PC-9 (cell line): ENCODE measurements at regions not wholly inside any gene's neighbourhood (a gene's known extent, or its start where the extent isn't known, plus 50 kb on each side); places are given as distances from the start of the nearest gene placed in this dataset.

ENCODE experiments used
- BruUV-seq: library from RNA; stranded (reverse); fragments of 400-500 nt; replicated peaks from 2 replicates; lab custom pipeline; 2021; lab: Mats Ljungman, UMichigan
- CTCF ChIA-PET: fragments of 300-600 bp; sonication (Branson Sonifier 250); formaldehyde crosslinking; loops from one replicate; lab custom pipeline; 2022; ENCODE audit warnings: antibody characterized with exemption; lab: Charles Lee
- POLR2A ChIA-PET: fragments of 300-600 bp; sonication (Branson Sonifier 250); formaldehyde crosslinking; loops from one replicate; lab custom pipeline; 2022; ENCODE audit warnings: antibody characterized with exemption; ENCODE audit not compliant: unreplicated experiment; lab: Charles Lee
- DNase-seq, 2 experiments: peaks; one replicate each; pipeline versions ENCODE4 v3.0.0 to v3.0.0-alpha.2; 2015 to 2022; ENCODE audit warnings: mixed read lengths in 1 of 2
- H2AFZ ChIP-seq: fragments of 200-600 bp; sonication (generic); 2 replicates; pipeline ENCODE4 v1.8.1; 2017; ENCODE audit warnings: antibody characterized with exemption
- H3F3A ChIP-seq: fragments of 200-600 bp; sonication (generic); 2 replicates; pipeline ENCODE4 v1.8.1; 2017; ENCODE audit warnings: antibody characterized with exemption, mild to moderate bottlenecking, low read depth; ENCODE audit not compliant: insufficient read depth
- H3K27ac ChIP-seq: fragments of 200-600 bp; sonication (generic); 2 replicates; pipeline ENCODE4 v1.6.1; 2016; ENCODE audit warnings: mixed run types
- H3K27me3 ChIP-seq: fragments of 200-600 bp; sonication (generic); 2 replicates; pipeline ENCODE4 v1.6.1; 2016; ENCODE audit warnings: low read depth, mixed run types; ENCODE audit not compliant: insufficient read depth
- H3K36me3 ChIP-seq: fragments of 200-600 bp; sonication (generic); 2 replicates; pipeline ENCODE4 v1.6.1; 2016; ENCODE audit warnings: low read depth, mixed run types
- H3K4me1 ChIP-seq: fragments of 200-600 bp; sonication (generic); replicated peaks from 2 replicates; pipeline ENCODE4 v1.6.1; 2016; ENCODE audit warnings: mixed run types; ENCODE audit not compliant: insufficient read depth
- H3K4me2 ChIP-seq: fragments of 200-600 bp; sonication (generic); 2 replicates; pipeline ENCODE4 v1.6.1; 2017; ENCODE audit warnings: mixed run types
- H3K4me3 ChIP-seq: fragments of 200-600 bp; sonication (generic); 2 replicates; pipeline ENCODE4 v1.6.1; 2016; ENCODE audit warnings: mixed run types
- H3K79me2 ChIP-seq: fragments of 200-600 bp; sonication (generic); 2 replicates; pipeline ENCODE4 v1.6.1; 2017; ENCODE audit warnings: low read depth, mixed run types
- H3K9me2 ChIP-seq: fragments of 200-600 bp; sonication (generic); 2 replicates; pipeline ENCODE4 v1.8.1; 2017; ENCODE audit warnings: mild to moderate bottlenecking; ENCODE audit not compliant: insufficient read depth
- H3K9me3 ChIP-seq: fragments of 200-600 bp; sonication (generic); 2 replicates; pipeline ENCODE4 v1.8.1; 2016; ENCODE audit warnings: low read depth; ENCODE audit not compliant: insufficient read depth
- H4K20me1 ChIP-seq: fragments of 200-600 bp; sonication (generic); 2 replicates; pipeline ENCODE4 v1.8.1; 2017; ENCODE audit not compliant: insufficient read depth
- EZH2 ChIP-seq: fragments of 200-600 bp; sonication (generic); IDR thresholded peaks from 2 replicates; pipeline ENCODE4 v1.8.0; 2017; ENCODE audit warnings: antibody characterized with exemption, low read depth
- intact Hi-C: fragments of 100-400 bp; cut with micrococcal nuclease; formaldehyde crosslinking; loops from one replicate; pipeline ENCODE4 v1.10.0; 2022; ENCODE audit not compliant: unreplicated experiment
- TF ChIP-seq, protein P1 (sequence below): fragments of 200-600 bp; sonication (generic); conservative IDR thresholded peaks from 2 replicates; pipeline ENCODE4 v1.6.1; 2017; ENCODE audit warnings: mixed run types, antibody characterized with exemption, mild to moderate bottlenecking, moderate library complexity

DNA sequence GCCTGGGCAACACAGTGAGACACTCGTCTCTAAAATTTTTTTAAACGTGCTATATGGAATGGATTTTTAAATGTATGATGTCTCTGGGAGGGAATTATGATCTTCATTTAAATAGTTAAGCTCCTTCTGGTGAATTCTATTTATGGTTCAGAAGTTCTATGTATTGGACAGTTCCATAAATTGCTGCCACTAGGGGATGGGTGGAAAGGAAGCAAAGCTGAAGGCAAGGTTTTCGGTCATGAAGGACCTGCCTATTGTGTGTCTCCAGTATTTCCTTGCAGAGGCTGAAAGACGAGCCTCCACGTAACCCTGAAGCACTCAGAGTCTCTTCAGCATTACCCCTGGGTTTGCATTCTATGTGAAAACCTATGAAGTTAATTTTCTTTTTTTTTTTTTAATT is 451.5 kb upstream of the FAT1 start:
- no peaks in the 10 kb centered on the region for H3K27me3 ChIP-seq
- no peaks in the 10 kb centered on the region for H4K20me1 ChIP-seq
- H3K4me3 ChIP-seq = no peak overlapping the region
- H2AFZ ChIP-seq = no peak overlapping the region
- intact Hi-C loops = no loop called here
- ChIA-PET POLR2A (no interaction called here), CTCF (no interaction called here)
- no peaks in the 10 kb centered on the region for H3K4me1 ChIP-seq
- H3K9me2 ChIP-seq = no peaks in the 10 kb centered on the region
- no TSS peak for BruUV-seq
- H3K9me3 ChIP-seq = no peaks in the 10 kb centered on the region
- no peak for TF ChIP-seq EZH2
- TF ChIP-seq, protein P1, sequence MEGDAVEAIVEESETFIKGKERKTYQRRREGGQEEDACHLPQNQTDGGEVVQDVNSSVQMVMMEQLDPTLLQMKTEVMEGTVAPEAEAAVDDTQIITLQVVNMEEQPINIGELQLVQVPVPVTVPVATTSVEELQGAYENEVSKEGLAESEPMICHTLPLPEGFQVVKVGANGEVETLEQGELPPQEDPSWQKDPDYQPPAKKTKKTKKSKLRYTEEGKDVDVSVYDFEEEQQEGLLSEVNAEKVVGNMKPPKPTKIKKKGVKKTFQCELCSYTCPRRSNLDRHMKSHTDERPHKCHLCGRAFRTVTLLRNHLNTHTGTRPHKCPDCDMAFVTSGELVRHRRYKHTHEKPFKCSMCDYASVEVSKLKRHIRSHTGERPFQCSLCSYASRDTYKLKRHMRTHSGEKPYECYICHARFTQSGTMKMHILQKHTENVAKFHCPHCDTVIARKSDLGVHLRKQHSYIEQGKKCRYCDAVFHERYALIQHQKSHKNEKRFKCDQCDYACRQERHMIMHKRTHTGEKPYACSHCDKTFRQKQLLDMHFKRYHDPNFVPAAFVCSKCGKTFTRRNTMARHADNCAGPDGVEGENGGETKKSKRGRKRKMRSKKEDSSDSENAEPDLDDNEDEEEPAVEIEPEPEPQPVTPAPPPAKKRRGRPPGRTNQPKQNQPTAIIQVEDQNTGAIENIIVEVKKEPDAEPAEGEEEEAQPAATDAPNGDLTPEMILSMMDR = no peak
- no peak for DNase-seq
- H3K27ac ChIP-seq = no peak overlapping the region
- no peaks in the 10 kb centered on the region for H3K36me3 ChIP-seq
- no peaks in the 10 kb centered on the region for H3F3A ChIP-seq
- no peak overlapping the region for H3K4me2 ChIP-seq
- no peaks in the 10 kb centered on the region for H3K79me2 ChIP-seq

DNA sequence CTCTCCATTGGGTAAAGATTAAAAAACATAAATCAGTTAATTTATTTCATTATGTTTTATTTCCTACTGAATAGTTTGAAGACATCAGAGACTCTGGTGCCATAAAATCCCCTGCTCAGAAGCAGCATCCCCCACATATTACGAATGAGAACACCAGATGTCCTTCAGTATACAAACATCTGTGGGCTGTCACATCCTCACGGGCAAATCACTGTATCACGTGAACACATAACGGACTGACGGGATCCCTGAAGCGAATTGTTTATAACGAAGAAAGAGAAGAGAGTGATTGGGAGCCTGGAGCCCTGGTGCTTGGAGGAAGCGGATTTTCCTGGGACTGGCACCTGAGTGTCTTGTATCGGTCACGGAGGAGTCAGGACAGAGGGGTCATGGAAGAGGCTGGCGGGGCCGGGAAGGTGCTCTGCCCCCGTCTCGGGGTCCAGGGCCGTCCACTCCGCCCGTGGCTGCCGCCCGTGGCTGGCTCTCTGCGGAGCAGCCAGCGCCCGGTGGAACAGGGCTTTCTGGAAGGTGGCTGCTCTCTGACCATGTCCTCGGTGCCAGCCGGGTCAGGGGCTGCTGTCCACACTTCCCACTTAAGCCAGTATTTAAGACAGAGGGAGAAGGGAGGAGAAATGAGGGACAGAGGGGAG is 452.7 kb upstream of the FAT1 start:
- intact Hi-C loops = no loop called here
- H3K4me2 ChIP-seq = no peak overlapping the region
- no TSS peak for BruUV-seq

DNA sequence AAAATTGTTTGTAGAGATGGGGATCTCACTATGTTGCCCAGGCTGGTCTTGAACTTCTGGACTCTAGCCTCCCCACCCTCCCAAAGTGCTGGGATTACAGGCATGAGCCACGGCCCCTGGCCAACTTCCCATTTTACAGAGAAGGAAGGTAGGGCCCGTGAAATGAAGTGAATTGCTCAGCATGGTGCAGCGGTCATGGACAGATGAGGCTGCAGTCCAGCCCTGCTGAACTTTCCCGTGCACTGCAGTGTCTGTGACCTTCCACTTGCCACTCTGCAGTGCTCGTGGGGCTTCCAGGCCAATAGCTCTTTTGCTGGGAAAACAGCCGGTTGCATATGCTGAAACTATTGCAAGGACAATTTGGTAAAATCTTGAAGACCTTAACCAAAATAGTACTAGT is 454.4 kb upstream of the FAT1 start:
- ChIA-PET CTCF (no interaction called here), POLR2A (no interaction called here)
- Histone ChIP-seq H3K4me1 (no peaks in the 10 kb centered on the region), H3K4me3 (no peak overlapping the region), H3K27me3 (no peaks in the 10 kb centered on the region), H3K36me3 (no peaks in the 10 kb centered on the region), H3F3A (no peaks in the 10 kb centered on the region), H2AFZ (no peak overlapping the region), H3K9me2 (no peaks in the 10 kb centered on the region), H3K79me2 (no peaks in the 10 kb centered on the region), H3K4me2 (no peak overlapping the region), H3K9me3 (no peaks in the 10 kb centered on the region), H3K27ac (no peak overlapping the region), H4K20me1 (no peaks in the 10 kb centered on the region)
- BruUV-seq = no TSS peak
- TF ChIP-seq EZH2 = no peak
- TF ChIP-seq, protein P1 = no peak
- intact Hi-C loops = no loop called here
- DNase-seq = no peak

More for the DNA sequence above, 452.7 kb upstream of the FAT1 start:
- Histone ChIP-seq H3K4me3 (no peak overlapping the region), H3K9me2 (no peaks in the 10 kb centered on the region), H3K36me3 (no peaks in the 10 kb centered on the region), H3K9me3 (no peaks in the 10 kb centered on the region), H3F3A (no peaks in the 10 kb centered on the region), H3K79me2 (no peaks in the 10 kb centered on the region), H3K27ac (no peak overlapping the region), H2AFZ (no peak overlapping the region), H3K27me3 (no peaks in the 10 kb centered on the region), H4K20me1 (no peaks in the 10 kb centered on the region), H3K4me1 (no peaks in the 10 kb centered on the region)
- TF ChIP-seq, protein P1 = no peak
- TF ChIP-seq EZH2 = no peak
- ChIA-PET POLR2A (no interaction called here), CTCF (no interaction called here)
- DNase-seq = no peak
